ENCODE measurements at regions not wholly inside any gene's neighbourhood (a gene's known extent, or its start where the extent isn't known, plus 50 kb on each side); places are given as distances from the start of the nearest gene placed in this dataset.
A peak's percentile ranks its signal among the peaks of the same experiment; 100 is the strongest.
"Not testable (repeated sequence)": the region's sequence is repeated elsewhere in the genome, so short reads cannot be mapped to it uniquely, and the experiment has no call there.

- no peak for DNase-seq (ENCODE audit: low spot score)
These were observed 283.5 kb downstream of the WDR11 start for GRCh38 chr10:121134711-121135110.

GRCh38 chr10:121135512-121135911, 284.4 kb downstream of the WDR11 start:
- no peak for DNase-seq (ENCODE audit: low spot score)

GRCh38 chr10:121137533-121137932, 286.4 kb downstream of the WDR11 start:
- no peak for DNase-seq (ENCODE audit: low spot score)

GRCh38 chr10:121138112-121138860, 287.1 kb downstream of the WDR11 start:
- DNase-seq (ENCODE audit: low spot score): no peak

GRCh38 chr10:121138918-121139317, 287.8 kb downstream of the WDR11 start:
- DNase-seq (ENCODE audit: low spot score): no peak

GRCh38 chr10:121145802-121146395, 294.7 kb downstream of the WDR11 start:
- DNase-seq (ENCODE audit: low spot score): not testable (repeated sequence)

GRCh38 chr10:121148921-121149320, 297.8 kb downstream of the WDR11 start:
- DNase-seq (ENCODE audit: low spot score): no peak

- no peak for DNase-seq (ENCODE audit: low spot score)
These were observed 300.9 kb downstream of the WDR11 start for GRCh38 chr10:121152033-121152432.

GRCh38 chr10:121152935-121153334, 301.8 kb downstream of the WDR11 start:
- no peak for DNase-seq (ENCODE audit: low spot score)

- DNase-seq (ENCODE audit: low spot score): no peak
These were observed 303.1 kb downstream of the WDR11 start for GRCh38 chr10:121154310-121154709.

- DNase-seq (ENCODE audit: low spot score): no peak
These were observed 303.7 kb downstream of the WDR11 start for GRCh38 chr10:121154846-121155245.

GRCh38 chr10:121155742-121156474, 304.7 kb downstream of the WDR11 start:
- DNase-seq (ENCODE audit: low spot score): no peak

GRCh38 chr10:121157998-121158397, 306.8 kb downstream of the WDR11 start:
- peak; percentile 80 for DNase-seq (ENCODE audit: low spot score)

- DNase-seq (ENCODE audit: low spot score): no peak
These were observed 307.9 kb downstream of the WDR11 start for GRCh38 chr10:121158988-121159579.

GRCh38 chr10:121159670-121160069, 308.5 kb downstream of the WDR11 start:
- no peak for DNase-seq (ENCODE audit: low spot score)

- DNase-seq (ENCODE audit: low spot score): no peak
These were observed 314.1 kb downstream of the WDR11 start for GRCh38 chr10:121165276-121165675.

GRCh38 chr10:121167534-121168243, 316.5 kb downstream of the WDR11 start:
- DNase-seq (ENCODE audit: low spot score): no peak

GRCh38 chr10:121168545-121169216, 317.5 kb downstream of the WDR11 start:
- DNase-seq (ENCODE audit: low spot score): no peak

- no peak for DNase-seq (ENCODE audit: low spot score)
These were observed 318.2 kb downstream of the WDR11 start for GRCh38 chr10:121169406-121169805.

GRCh38 chr10:121171825-121172787, 320.9 kb downstream of the WDR11 start:
- peak; percentile 63 for DNase-seq (ENCODE audit: low spot score)

Data from umbilical cord (tissue), 1 donor.